H9 (cell line): ENCODE measurements at regions not wholly inside any gene's neighbourhood (a gene's known extent, or its start where the extent isn't known, plus 50 kb on each side); places are given as distances from the start of the nearest gene placed in this dataset.

Source experiments
- DNase-seq: peaks from one replicate; pipeline ENCODE4 v3.0.0-alpha.2; 2017
- H2AFZ ChIP-seq: one replicate; pipeline ENCODE4 v1.6.1; 2013; ENCODE audit warnings: mild to moderate bottlenecking, low read length, control low read depth, moderate library complexity
- H2AK5ac ChIP-seq: 2 replicates; pipeline ENCODE4 v1.6.1; 2013; ENCODE audit warnings: low read length, control low read depth, mixed read lengths; ENCODE audit not compliant: insufficient read length
- H2BK120ac ChIP-seq: one replicate; pipeline ENCODE4 v1.6.1; 2013; ENCODE audit warnings: low read depth, mild to moderate bottlenecking, low read length, control low read depth, inconsistent platforms; ENCODE audit not compliant: poor library complexity, severe bottlenecking
- H2BK12ac ChIP-seq: 2 replicates; pipeline ENCODE4 v1.6.1; 2013; ENCODE audit warnings: low read length, control low read depth, mixed read lengths, low read depth; ENCODE audit not compliant: insufficient read length
- H2BK15ac ChIP-seq: 2 replicates; pipeline ENCODE4 v1.6.1; 2013; ENCODE audit warnings: low read depth, low read length, control low read depth
- H2BK20ac ChIP-seq: one replicate; pipeline ENCODE4 v1.6.1; 2013; ENCODE audit warnings: low read depth, mild to moderate bottlenecking, low read length, control low read depth, inconsistent platforms; ENCODE audit not compliant: poor library complexity, severe bottlenecking
- H2BK5ac ChIP-seq: 2 replicates; pipeline ENCODE4 v1.6.1; 2013; ENCODE audit warnings: low read length, control low read depth, mixed read lengths; ENCODE audit not compliant: insufficient read length
- H3K14ac ChIP-seq: 2 replicates; pipeline ENCODE4 v1.6.1; 2013; ENCODE audit warnings: low read length, control low read depth; ENCODE audit not compliant: insufficient read depth
- H3K18ac ChIP-seq: 2 replicates; pipeline ENCODE4 v1.6.1; 2013; ENCODE audit warnings: low read depth, mild to moderate bottlenecking, mixed read lengths, low read length, control low read depth; ENCODE audit not compliant: insufficient read length
- H3K23ac ChIP-seq: 2 replicates; pipeline ENCODE4 v1.6.1; 2013; ENCODE audit warnings: low read length, control low read depth, mixed read lengths, low read depth; ENCODE audit not compliant: insufficient read length
- H3K23me2 ChIP-seq: 2 replicates; pipeline ENCODE4 v1.6.1; 2013; ENCODE audit warnings: low read depth, mild to moderate bottlenecking, mixed read lengths, low read length, control low read depth; ENCODE audit not compliant: insufficient read length, poor library complexity, severe bottlenecking
- H3K27ac ChIP-seq: 2 replicates; pipeline ENCODE4 v1.5.1; 2013; ENCODE audit warnings: low read length, control low read depth, mixed read lengths, low read depth; ENCODE audit not compliant: insufficient read length
- H3K27me3 ChIP-seq: 2 replicates; pipeline ENCODE4 v1.6.1; 2013; ENCODE audit warnings: low read length, control low read depth, inconsistent platforms; ENCODE audit not compliant: insufficient read depth
- H3K4ac ChIP-seq: 2 replicates; pipeline ENCODE4 v1.6.1; 2013; ENCODE audit warnings: low read depth, mild to moderate bottlenecking, control low read depth, inconsistent platforms, low read length, moderate library complexity
- H3K4me1 ChIP-seq: 2 replicates; pipeline ENCODE4 v1.6.1; 2013; ENCODE audit warnings: low read length, control low read depth, inconsistent platforms; ENCODE audit not compliant: insufficient read depth
- H3K4me2 ChIP-seq: 2 replicates; pipeline ENCODE4 v1.6.1; 2013; ENCODE audit warnings: low read length, control low read depth, mixed read lengths; ENCODE audit not compliant: insufficient read length, insufficient read depth
- H3K56ac ChIP-seq: 2 replicates; pipeline ENCODE4 v1.6.1; 2013; ENCODE audit warnings: low read depth, mild to moderate bottlenecking, mixed read lengths, low read length, control low read depth; ENCODE audit not compliant: insufficient read length
- H3K79me1 ChIP-seq: 2 replicates; pipeline ENCODE4 v1.6.1; 2013; ENCODE audit warnings: low read depth, mild to moderate bottlenecking, moderate library complexity, low read length, control low read depth, inconsistent platforms; ENCODE audit not compliant: insufficient read depth, poor library complexity, severe bottlenecking
- H3K79me2 ChIP-seq: 2 replicates; pipeline ENCODE4 v1.6.1; 2013; ENCODE audit warnings: low read length, control low read depth, inconsistent platforms; ENCODE audit not compliant: insufficient read depth
- H3K9ac ChIP-seq: 2 replicates; pipeline ENCODE4 v1.6.1; 2013; ENCODE audit warnings: low read length, control low read depth, mixed read lengths; ENCODE audit not compliant: insufficient read length; ENCODE audit errors: extremely low read depth
- H3K9me3 ChIP-seq: one replicate; pipeline ENCODE4 v1.6.1; 2013; ENCODE audit warnings: low read depth, low read length, inconsistent platforms; ENCODE audit not compliant: control insufficient read depth
- H3T11ph ChIP-seq: one replicate; pipeline ENCODE4 v1.6.1; 2013; ENCODE audit warnings: mild to moderate bottlenecking, low read length, control low read depth, inconsistent platforms
- H4K20me1 ChIP-seq: one replicate; pipeline ENCODE4 v1.6.1; 2013; ENCODE audit not compliant: control insufficient read depth, insufficient read length, insufficient read depth
- H4K5ac ChIP-seq: 2 replicates; pipeline ENCODE4 v1.6.1; 2013; ENCODE audit warnings: low read depth, mild to moderate bottlenecking, mixed read lengths, low read length, control low read depth; ENCODE audit not compliant: insufficient read length
- H4K8ac ChIP-seq: replicated peaks from 2 replicates; pipeline ENCODE4 v1.6.1; 2013; ENCODE audit warnings: low read length, control low read depth, mixed read lengths, low read depth; ENCODE audit not compliant: insufficient read length
- H4K91ac ChIP-seq: 2 replicates; pipeline ENCODE4 v1.6.1; 2013; ENCODE audit warnings: low read depth, mild to moderate bottlenecking, moderate library complexity, mixed read lengths, low read length, control low read depth; ENCODE audit not compliant: insufficient read length
- H3K27ac Mint-ChIP-seq, 3 experiments: 2 replicates in 2 of 3; 3 replicates in 1 of 3; pipeline ENCODE4 v1.8.0; 2020 to 2021; ENCODE audit warnings: mixed read lengths in 3 of 3, mild to moderate bottlenecking in 1 of 3, moderate library complexity in 1 of 3
- H3K27me3 Mint-ChIP-seq: 2 replicates; pipeline ENCODE4 v1.8.0; 2021; ENCODE audit warnings: low read depth, mild to moderate bottlenecking, moderate library complexity, mixed read lengths
- H3K36me3 Mint-ChIP-seq, 3 experiments: 2 replicates in 2 of 3; 3 replicates in 1 of 3; pipeline ENCODE4 v1.8.0; 2020 to 2021; ENCODE audit warnings: low read depth in 3 of 3, mixed read lengths in 3 of 3; ENCODE audit not compliant: insufficient read depth in 1 of 3
- H3K4me1 Mint-ChIP-seq, 2 experiments: 2 replicates each; pipeline ENCODE4 v1.8.0; 2020; ENCODE audit warnings: mixed read lengths in 2 of 2
- H3K4me3 Mint-ChIP-seq, 2 experiments: 2 replicates in 1 of 2; 3 replicates in 1 of 2; pipeline ENCODE4 v1.8.0; 2020 to 2021; ENCODE audit warnings: mild to moderate bottlenecking in 2 of 2, mixed read lengths in 2 of 2, moderate library complexity in 1 of 2
- H3K9me3 Mint-ChIP-seq, 2 experiments: 2 replicates in 1 of 2; 3 replicates in 1 of 2; pipeline ENCODE4 v1.8.0; 2020; ENCODE audit warnings: mild to moderate bottlenecking in 2 of 2, mixed read lengths in 2 of 2, moderate library complexity in 1 of 2
- CTCF ChIP-seq: fragments of 200-600 bp; sonication (generic); conservative IDR thresholded peaks from 3 replicates; pipeline ENCODE4 v1.8.0; 2021; ENCODE audit warnings: antibody characterized with exemption, mild to moderate bottlenecking
- WGBS: extraction: QIAGEN DNeasy Blood & Tissue Kit; methylation state at CpG from one replicate; pipeline ENCODE4 v1.1.7; 2013; ENCODE audit warnings: missing lambda C conversion rate, low lambda C conversion rate, mixed read lengths; ENCODE audit not compliant: insufficient read length; ENCODE audit errors: extremely low coverage; 5-methylcytosine and 5-hydroxymethylcytosine counted together

GRCh38 chr2:71948781-71949536, 198.7 kb downstream of the CYP26B1 start:
- Histone ChIP-seq H3K79me2 (no peaks in the 10 kb centered on the region), H3K18ac (no peak overlapping the region), H2BK120ac (no peak overlapping the region), H4K20me1 (no peaks in the 10 kb centered on the region), H3K4ac (no peak overlapping the region), H2BK5ac (no peak overlapping the region), H2AK5ac (no peak overlapping the region), H4K8ac (no peak overlapping the region), H3K23me2 (no peaks in the 10 kb centered on the region), H3K79me1 (no peaks in the 10 kb centered on the region), H2BK12ac (no peak overlapping the region), H2AFZ (no peak overlapping the region), H3K56ac (no peak overlapping the region), H3K9ac (no peak overlapping the region), H3T11ph (no peak overlapping the region), H2BK20ac (no peak overlapping the region), H3K14ac (no peak overlapping the region; the same call in 1 of the 2 replicates), H3K9me3 (no peaks in the 10 kb centered on the region), H3K23ac (no peak overlapping the region), H3K4me2 (no peak overlapping the region), H4K91ac (no peak overlapping the region), H4K5ac (no peak overlapping the region), H3K4me1 (no peaks in the 10 kb centered on the region), H3K27ac (no peak overlapping the region), H2BK15ac (no peak overlapping the region), H3K27me3 (no peaks in the 10 kb centered on the region)
- H3K27me3 Mint-ChIP-seq: peaks cover 5% of the 10 kb centered on the region
- TF ChIP-seq CTCF: no peak
- 0 out of 7 replicates have a peak overlapping the region, but pooled peaks of 1 of the 3 experiments have one; percentile 10 for H3K27ac Mint-ChIP-seq
- 0 out of 5 replicates have a peak, but pooled peaks cover 0 to 3% of the 10 kb centered on the region in 2 experiments for H3K9me3 Mint-ChIP-seq
- no CpG with 5 or more reads among the region's 11 CpGs for WGBS
- no peaks in the 10 kb centered on the region for H3K36me3 Mint-ChIP-seq
- no peak overlapping the region for H3K4me3 Mint-ChIP-seq
- peaks cover 7 to 13% of the 10 kb centered on the region in 2 experiments for H3K4me1 Mint-ChIP-seq
- DNase-seq: no peak
